Hepatocyte (in vitro differentiated cells): ENCODE measurements at regions not wholly inside any gene's neighbourhood (a gene's known extent, or its start where the extent isn't known, plus 50 kb on each side); places are given as distances from the start of the nearest gene placed in this dataset.

Experiments
- DNase-seq: peaks from one replicate; pipeline ENCODE4 v3.0.0-alpha.2; 2016; ENCODE audit warnings: low spot score
- H2AFZ ChIP-seq: fragments of 200-600 bp; sonication (generic); 2 replicates; pipeline ENCODE4 v1.6.0; 2016; ENCODE audit warnings: antibody characterized with exemption, mild to moderate bottlenecking
- H3K27ac ChIP-seq: fragments of 200-600 bp; sonication (generic); 2 replicates; pipeline ENCODE4 v1.5.1; 2016; ENCODE audit warnings: mild to moderate bottlenecking
- H3K27me3 ChIP-seq: fragments of 200-600 bp; sonication (generic); 2 replicates; pipeline ENCODE4 v1.6.1; 2016
- H3K36me3 ChIP-seq: fragments of 200-600 bp; sonication (generic); replicated peaks from 2 replicates; pipeline ENCODE4 v1.5.1; 2016; ENCODE audit warnings: low read depth; ENCODE audit not compliant: insufficient read depth
- H3K4me1 ChIP-seq: fragments of 200-600 bp; sonication (generic); 2 replicates; pipeline ENCODE4 v1.5.1; 2016; ENCODE audit warnings: mild to moderate bottlenecking, moderate library complexity; ENCODE audit not compliant: insufficient read depth
- H3K4me2 ChIP-seq: fragments of 200-600 bp; sonication (generic); 2 replicates; pipeline ENCODE4 v1.6.0; 2016
- H3K4me3 ChIP-seq: fragments of 200-600 bp; sonication (generic); 2 replicates; pipeline ENCODE4 v1.5.1; 2016; ENCODE audit warnings: mild to moderate bottlenecking
- H3K79me2 ChIP-seq: fragments of 200-600 bp; sonication (generic); 2 replicates; pipeline ENCODE4 v1.6.0; 2017; ENCODE audit warnings: mild to moderate bottlenecking
- H3K9me2 ChIP-seq: fragments of 200-600 bp; sonication (generic); replicated peaks from 2 replicates; pipeline ENCODE4 v1.6.0; 2017; ENCODE audit warnings: mild to moderate bottlenecking; ENCODE audit not compliant: insufficient read depth
- H3K9me3 ChIP-seq: fragments of 200-600 bp; sonication (generic); 2 replicates; pipeline ENCODE4 v1.5.1; 2016; ENCODE audit warnings: low read depth, mild to moderate bottlenecking
- H4K20me1 ChIP-seq: fragments of 200-600 bp; sonication (generic); 2 replicates; pipeline ENCODE4 v1.6.0; 2016; ENCODE audit warnings: mild to moderate bottlenecking; ENCODE audit not compliant: insufficient read depth, poor library complexity, severe bottlenecking
- EZH2 ChIP-seq: fragments of 200-600 bp; sonication (generic); IDR thresholded peaks from 2 replicates; pipeline ENCODE4 v1.6.1; 2016; ENCODE audit warnings: antibody characterized with exemption, mild to moderate bottlenecking, borderline replicate concordance
- EZH2phosphoT487 ChIP-seq: fragments of 200-600 bp; sonication (generic); IDR thresholded peaks from one replicate; pipeline ENCODE4 v1.6.1; 2018; ENCODE audit warnings: antibody characterized with exemption, mild to moderate bottlenecking, low read depth, moderate library complexity; ENCODE audit not compliant: unreplicated experiment, severe bottlenecking
- WGBS: methylation state at CpG from one replicate; pipeline ENCODE4 v1.1.6; 2016; ENCODE audit warnings: low lambda C conversion rate; ENCODE audit errors: missing lambda C conversion rate; 5-methylcytosine and 5-hydroxymethylcytosine counted together
- TF ChIP-seq, protein P1 (sequence below): fragments of 200-600 bp; sonication (generic); IDR thresholded peaks from 2 replicates; pipeline ENCODE4 v1.5.1; 2016; ENCODE audit warnings: antibody characterized with exemption, mild to moderate bottlenecking; ENCODE audit not compliant: poor library complexity

DNA sequence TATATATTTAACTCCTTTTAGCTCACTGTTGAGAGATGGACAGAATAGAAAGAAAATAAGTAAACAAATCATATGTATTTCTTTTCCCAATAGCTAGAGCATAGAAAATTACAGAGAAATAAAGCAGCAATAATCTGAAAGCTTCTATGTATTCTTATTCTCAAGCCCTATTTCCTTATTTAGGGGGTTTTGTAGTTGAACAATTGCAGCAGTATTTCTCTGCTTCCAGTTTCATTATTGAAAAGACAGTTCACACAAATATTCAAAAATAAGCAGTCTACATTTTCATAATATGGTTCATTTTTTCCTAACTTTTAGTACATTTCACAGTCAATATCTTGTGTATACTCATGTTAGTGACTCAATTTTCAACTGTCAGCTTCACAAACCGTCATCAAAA, 638.2 kb downstream of the MRPL39 start:
- no peak overlapping the region for H3K4me3 ChIP-seq

DNA sequence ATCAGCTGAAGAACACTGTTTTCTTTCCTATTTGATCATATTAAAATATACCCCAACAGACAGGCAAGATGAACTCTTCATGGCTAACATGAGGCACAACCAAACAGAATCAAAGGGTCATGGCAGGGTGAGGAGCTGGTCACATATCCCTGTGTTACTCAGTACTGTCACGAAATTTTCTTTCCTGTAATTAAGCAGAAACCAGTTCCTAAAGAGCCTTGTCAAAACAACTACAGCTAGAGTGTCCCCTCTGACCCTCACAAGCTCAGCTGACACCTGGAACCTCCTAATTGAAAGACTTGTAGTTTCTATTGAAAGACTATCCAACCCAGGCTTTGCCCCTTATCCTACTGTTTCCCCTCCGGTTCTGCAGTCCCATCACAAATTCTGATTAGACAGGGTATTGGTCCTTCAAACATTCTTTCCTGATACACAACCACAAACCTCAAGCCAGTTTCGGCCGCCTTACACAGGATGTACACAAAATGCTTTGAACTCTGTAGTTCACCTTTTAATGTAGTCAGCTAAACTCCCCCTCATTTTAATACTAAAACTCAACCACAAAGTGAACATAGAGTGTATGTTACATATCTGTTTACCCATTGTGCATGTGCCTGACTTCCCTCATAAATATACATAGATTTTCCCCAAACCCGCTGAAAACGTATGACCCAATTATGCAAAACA, 651.9 kb downstream of the MRPL39 start:
- no peaks in the 10 kb centered on the region for H3K36me3 ChIP-seq
- 75% methylated on average over 6 of the region's 6 CpGs for WGBS
- peaks cover 2% of the 10 kb centered on the region for H3K9me3 ChIP-seq
- TF ChIP-seq EZH2: no peak
- no peak for TF ChIP-seq EZH2phosphoT487
- TF ChIP-seq, protein P1, sequence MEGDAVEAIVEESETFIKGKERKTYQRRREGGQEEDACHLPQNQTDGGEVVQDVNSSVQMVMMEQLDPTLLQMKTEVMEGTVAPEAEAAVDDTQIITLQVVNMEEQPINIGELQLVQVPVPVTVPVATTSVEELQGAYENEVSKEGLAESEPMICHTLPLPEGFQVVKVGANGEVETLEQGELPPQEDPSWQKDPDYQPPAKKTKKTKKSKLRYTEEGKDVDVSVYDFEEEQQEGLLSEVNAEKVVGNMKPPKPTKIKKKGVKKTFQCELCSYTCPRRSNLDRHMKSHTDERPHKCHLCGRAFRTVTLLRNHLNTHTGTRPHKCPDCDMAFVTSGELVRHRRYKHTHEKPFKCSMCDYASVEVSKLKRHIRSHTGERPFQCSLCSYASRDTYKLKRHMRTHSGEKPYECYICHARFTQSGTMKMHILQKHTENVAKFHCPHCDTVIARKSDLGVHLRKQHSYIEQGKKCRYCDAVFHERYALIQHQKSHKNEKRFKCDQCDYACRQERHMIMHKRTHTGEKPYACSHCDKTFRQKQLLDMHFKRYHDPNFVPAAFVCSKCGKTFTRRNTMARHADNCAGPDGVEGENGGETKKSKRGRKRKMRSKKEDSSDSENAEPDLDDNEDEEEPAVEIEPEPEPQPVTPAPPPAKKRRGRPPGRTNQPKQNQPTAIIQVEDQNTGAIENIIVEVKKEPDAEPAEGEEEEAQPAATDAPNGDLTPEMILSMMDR: no peak
- no peak overlapping the region for H3K4me2 ChIP-seq
- DNase-seq: no peak
- no peaks in the 10 kb centered on the region for H3K79me2 ChIP-seq
- H2AFZ ChIP-seq: no peak overlapping the region
- no peaks in the 10 kb centered on the region for H3K27me3 ChIP-seq
- no peak overlapping the region for H3K27ac ChIP-seq
- H3K9me2 ChIP-seq: no peaks in the 10 kb centered on the region
- no peak overlapping the region for H3K4me3 ChIP-seq
- no peaks in the 10 kb centered on the region for H4K20me1 ChIP-seq
- no peaks in the 10 kb centered on the region for H3K4me1 ChIP-seq

More for the DNA sequence above, 638.2 kb downstream of the MRPL39 start:
- Histone ChIP-seq H3K9me3 (no peaks in the 10 kb centered on the region), H3K4me1 (no peaks in the 10 kb centered on the region), H3K79me2 (no peaks in the 10 kb centered on the region), H4K20me1 (no peaks in the 10 kb centered on the region), H3K27me3 (no peaks in the 10 kb centered on the region), H3K27ac (no peak overlapping the region), H3K36me3 (no peaks in the 10 kb centered on the region), H3K4me2 (no peak overlapping the region), H3K9me2 (no peaks in the 10 kb centered on the region), H2AFZ (no peak overlapping the region)
- 48% methylated on average over 1 of the region's 1 CpG for WGBS
- TF ChIP-seq EZH2: no peak
- TF ChIP-seq, protein P1: no peak
- TF ChIP-seq EZH2phosphoT487: no peak
- no peak for DNase-seq

DNA sequence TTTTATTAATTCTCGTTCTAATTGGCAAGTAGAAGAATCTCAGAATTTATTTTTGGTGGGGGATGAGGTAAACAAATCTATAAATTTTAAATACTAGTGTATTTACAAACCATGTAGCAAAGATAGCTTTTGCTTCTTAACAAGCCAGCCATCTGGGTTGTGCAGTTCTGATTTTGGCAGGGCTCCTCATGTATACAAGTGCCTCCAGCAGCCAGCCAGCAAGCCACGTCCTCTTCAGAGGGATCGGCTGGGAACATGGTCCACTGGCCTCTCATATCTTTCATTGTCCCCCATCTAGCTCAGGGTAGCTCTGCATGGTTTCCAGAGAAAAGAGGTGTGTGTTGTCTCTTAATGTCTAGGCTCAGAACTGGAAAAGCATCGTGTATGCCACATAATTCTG, 659.1 kb downstream of the MRPL39 start:
- Histone ChIP-seq H3K4me2 (no peak overlapping the region), H3K79me2 (no peaks in the 10 kb centered on the region), H3K4me1 (no peaks in the 10 kb centered on the region), H3K9me3 (no peaks in the 10 kb centered on the region), H3K36me3 (no peaks in the 10 kb centered on the region), H3K27ac (no peak overlapping the region), H2AFZ (no peak overlapping the region), H3K27me3 (no peaks in the 10 kb centered on the region), H4K20me1 (no peaks in the 10 kb centered on the region), H3K9me2 (no peaks in the 10 kb centered on the region), H3K4me3 (no peak overlapping the region)
- 60% methylated on average over 4 of the region's 4 CpGs for WGBS
- no peak for TF ChIP-seq EZH2phosphoT487
- no peak for TF ChIP-seq EZH2
- TF ChIP-seq, protein P1: no peak
- no peak for DNase-seq

DNA sequence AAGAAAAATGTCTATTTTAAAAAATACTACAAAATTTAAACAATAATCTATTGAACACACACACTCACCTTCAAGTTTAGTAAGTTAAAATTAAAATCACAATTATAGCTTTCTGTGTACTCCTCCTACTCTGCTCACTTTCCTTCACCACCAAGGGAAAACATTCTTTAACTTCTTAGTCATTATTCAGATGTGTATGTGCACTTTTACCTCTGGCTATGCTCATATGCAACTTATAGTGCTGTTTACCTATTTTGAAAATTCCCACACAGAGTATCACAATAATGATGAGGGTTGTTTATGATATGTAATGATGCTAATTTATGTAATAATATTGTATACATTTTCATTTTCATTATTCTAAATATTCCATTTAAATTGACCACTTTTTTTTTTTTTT, 661.4 kb downstream of the MRPL39 start:
- no peak overlapping the region for H3K27ac ChIP-seq
- no peak overlapping the region for H3K4me3 ChIP-seq
- H3K9me3 ChIP-seq: no peaks in the 10 kb centered on the region

More for the DNA sequence above, 661.4 kb downstream of the MRPL39 start:
- no peaks in the 10 kb centered on the region for H4K20me1 ChIP-seq
- no peaks in the 10 kb centered on the region for H3K4me1 ChIP-seq
- no peak overlapping the region for H3K4me2 ChIP-seq
- DNase-seq: no peak
- no peaks in the 10 kb centered on the region for H3K27me3 ChIP-seq
- no peaks in the 10 kb centered on the region for H3K36me3 ChIP-seq
- no peak overlapping the region for H2AFZ ChIP-seq
- no peaks in the 10 kb centered on the region for H3K79me2 ChIP-seq
- H3K9me2 ChIP-seq: no peaks in the 10 kb centered on the region
- TF ChIP-seq, protein P1: no peak
- no peak for TF ChIP-seq EZH2
- no peak for TF ChIP-seq EZH2phosphoT487
